A549 (cell line): ENCODE measurements at regions not wholly inside any gene's neighbourhood (a gene's known extent, or its start where the extent isn't known, plus 50 kb on each side); places are given as distances from the start of the nearest gene placed in this dataset.

Experiments used
- ATAC-seq, 2 experiments: fragments of 200-7000 bp in 1 of 2; fragments of >200 bp in 1 of 2; cut with Nextera tagmentation in 1 of 2; cut with Tn5 transposase in 1 of 2; 3 replicates each; pipeline versions ENCODE4 v1.8.0 to v1.9.1; 2018 to 2020; ENCODE audit warnings: mild to moderate bottlenecking in 1 of 2, moderate library complexity in 1 of 2
- CTCF ChIA-PET: fragments of 300-600 bp; sonication (Branson Sonifier 250); formaldehyde crosslinking; extraction: SDS; loops from one replicate; lab custom pipeline; 2021; ENCODE audit warnings: antibody characterized with exemption, inconsistent platforms; lab: Yijun Ruan, JAX
- POLR2A ChIA-PET: fragments of 350-600 bp; formaldehyde crosslinking; extraction: SDS; loops from one replicate; lab custom pipeline; 2021; ENCODE audit warnings: antibody characterized with exemption, inconsistent platforms; lab: Yijun Ruan, JAX
- DNase-seq, 2 experiments: peaks; one replicate each; pipeline versions ENCODE4 v3.0.0 to v3.0.0-alpha.2; 2011 to 2016; ENCODE audit warnings: low read depth in 1 of 2, low spot score in 1 of 2
- FAIRE-seq: peaks from 2 replicates; lab custom pipeline; 2011; peaks lifted over from hg19 to GRCh38; lab: Jason Lieb, UNC
- H3K27ac ChIP-seq, 2 experiments: fragments of >200 bp; sonication (Bioruptor Twin); formaldehyde crosslinking; 3 replicates each; pipeline ENCODE4 v1.5.1; 2016 to 2017
- H3K4me1 ChIP-seq: fragments of >200 bp; sonication (Bioruptor Twin); formaldehyde crosslinking; 3 replicates; pipeline ENCODE4 v1.6.1; 2016
- H3K4me2 ChIP-seq: fragments of >200 bp; sonication (Bioruptor Twin); formaldehyde crosslinking; 3 replicates; pipeline ENCODE4 v1.6.1; 2016
- H3K4me3 ChIP-seq: fragments of >200 bp; sonication (Bioruptor Twin); formaldehyde crosslinking; 3 replicates; pipeline ENCODE4 v1.5.1; 2016
- H3K9me3 ChIP-seq: fragments of >200 bp; sonication (Bioruptor Twin); formaldehyde crosslinking; 3 replicates; pipeline ENCODE4 v1.6.1; 2016
- CHD2 ChIP-seq: fragments of 150-350 bp; IDR thresholded peaks from 2 replicates; pipeline ENCODE4 v1.6.1; 2014; ENCODE audit warnings: low read length; ENCODE audit not compliant: partially characterized antibody
- FOSB ChIP-seq: fragments of 250-450 bp; sonication (Bioruptor Pico); IDR thresholded peaks from 2 replicates; pipeline ENCODE4 v1.5.0; 2020; ENCODE audit warnings: mild to moderate bottlenecking, moderate library complexity
- HDAC2 ChIP-seq: fragments of 200-600 bp; sonication (generic); IDR thresholded peaks from 2 replicates; pipeline ENCODE4 v1.6.1; 2016
- HEYL ChIP-seq: fragments of 250-450 bp; sonication (Bioruptor Pico); IDR thresholded peaks from 2 replicates; pipeline ENCODE4 v1.8.0; 2021; ENCODE audit warnings: mild to moderate bottlenecking, moderate library complexity
- JUN ChIP-seq, 2 experiments: fragments of >200 bp; sonication (Bioruptor Twin); formaldehyde crosslinking; IDR thresholded peaks; 2 replicates in 1 of 2; 3 replicates in 1 of 2; pipeline ENCODE4 v1.6.1; 2016 to 2017
- JUNB ChIP-seq: fragments of >200 bp; sonication (Bioruptor Twin); formaldehyde crosslinking; IDR thresholded peaks from 2 replicates; pipeline ENCODE4 v1.6.1; 2016
- MAZ ChIP-seq: fragments of 150-350 bp; IDR thresholded peaks from 2 replicates; pipeline ENCODE4 v1.6.1; 2014; ENCODE audit warnings: antibody characterized with exemption, low read depth, low read length, borderline replicate concordance
- MYC ChIP-seq: IDR thresholded peaks from 2 replicates; pipeline ENCODE4 v1.6.1; 2012; ENCODE audit warnings: mild to moderate bottlenecking, inconsistent platforms, low read length, improper control_type of control experiment, borderline replicate concordance
- NPAS2 ChIP-seq: fragments of 250-450 bp; sonication (Bioruptor Pico); IDR thresholded peaks from 2 replicates; pipeline ENCODE4 v1.8.0; 2022; ENCODE audit warnings: mild to moderate bottlenecking, moderate library complexity, borderline replicate concordance
- PHF8 ChIP-seq: fragments of 200-600 bp; sonication (generic); IDR thresholded peaks from 2 replicates; pipeline ENCODE4 v1.6.1; 2016; ENCODE audit warnings: low read depth, mild to moderate bottlenecking, antibody characterized with exemption, moderate library complexity, borderline replicate concordance
- POLR2A ChIP-seq: IDR thresholded peaks from 2 replicates; pipeline ENCODE4 v1.6.1; 2012; ENCODE audit warnings: mild to moderate bottlenecking, low read length
- RARB ChIP-seq: fragments of 250-450 bp; sonication (Bioruptor Pico); IDR thresholded peaks from 2 replicates; pipeline ENCODE4 v1.8.0; 2021; ENCODE audit warnings: mild to moderate bottlenecking, moderate library complexity
- RCOR1 ChIP-seq: fragments of 150-350 bp; IDR thresholded peaks from 2 replicates; pipeline ENCODE4 v1.6.1; 2014; ENCODE audit warnings: antibody characterized with exemption, low read length, low read depth
- RFX5 ChIP-seq: fragments of 450-650 bp; IDR thresholded peaks from 2 replicates; pipeline ENCODE4 v1.7.1; 2014; ENCODE audit warnings: antibody characterized with exemption, mild to moderate bottlenecking, moderate library complexity
- SMC3 ChIP-seq: fragments of >200 bp; sonication (Bioruptor Twin); formaldehyde crosslinking; IDR thresholded peaks from 3 replicates; pipeline ENCODE4 v1.6.1; 2018; ENCODE audit warnings: inconsistent platforms
- SREBF2 ChIP-seq: fragments of 450-650 bp; IDR thresholded peaks from 2 replicates; pipeline ENCODE4 v1.6.1; 2014; ENCODE audit warnings: mild to moderate bottlenecking, moderate library complexity
- TFCP2L1 ChIP-seq: fragments of 250-450 bp; sonication (Bioruptor Pico); IDR thresholded peaks from 2 replicates; pipeline ENCODE4 v1.5.0; 2021; ENCODE audit warnings: mild to moderate bottlenecking
- TP53 ChIP-seq: fragments of 250-450 bp; sonication (Bioruptor Pico); IDR thresholded peaks from 2 replicates; pipeline ENCODE4 v1.5.0; 2021; ENCODE audit warnings: mild to moderate bottlenecking, moderate library complexity
- ZC3H11A ChIP-seq: fragments of 450-650 bp; IDR thresholded peaks from 2 replicates; pipeline ENCODE4 v1.6.1; 2014; ENCODE audit warnings: antibody characterized with exemption, mild to moderate bottlenecking
- ZSCAN20 ChIP-seq: fragments of 250-450 bp; sonication (Bioruptor Pico); IDR thresholded peaks from 2 replicates; pipeline ENCODE4 v1.8.0; 2022; ENCODE audit warnings: mild to moderate bottlenecking, moderate library complexity
- WGBS: methylation state at CpG from one replicate; pipeline ENCODE4 v1.1.6; 2017; ENCODE audit errors: missing lambda C conversion rate; 5-methylcytosine and 5-hydroxymethylcytosine counted together
- TF ChIP-seq, protein P1 (sequence below): fragments of 150-350 bp; IDR thresholded peaks from 2 replicates; pipeline ENCODE4 v1.6.1; 2014; ENCODE audit warnings: low read depth, mild to moderate bottlenecking, low read length
- TF ChIP-seq, protein P2 (sequence below): IDR thresholded peaks from 2 replicates; pipeline ENCODE4 v1.6.1; 2012; ENCODE audit warnings: low read depth, borderline replicate concordance
- TF ChIP-seq, protein P3 (sequence below): fragments of >200 bp; sonication (Bioruptor Twin); formaldehyde crosslinking; IDR thresholded peaks from 3 replicates; pipeline ENCODE4 v1.5.1; 2016
- TF ChIP-seq, protein P4 (sequence below): fragments of 250-450 bp; sonication (Bioruptor Pico); IDR thresholded peaks from 2 replicates; pipeline ENCODE4 v1.5.0; 2021; ENCODE audit warnings: mild to moderate bottlenecking, moderate library complexity, borderline replicate concordance
- TF ChIP-seq, protein P5 (sequence below): fragments of 450-650 bp; IDR thresholded peaks from 2 replicates; pipeline ENCODE4 v1.6.1; 2014; ENCODE audit warnings: antibody characterized with exemption
- TF ChIP-seq, protein P6 (sequence below): fragments of >200 bp; sonication (Bioruptor Twin); formaldehyde crosslinking; IDR thresholded peaks from 2 replicates; pipeline ENCODE4 v1.6.1; 2016

DNA sequence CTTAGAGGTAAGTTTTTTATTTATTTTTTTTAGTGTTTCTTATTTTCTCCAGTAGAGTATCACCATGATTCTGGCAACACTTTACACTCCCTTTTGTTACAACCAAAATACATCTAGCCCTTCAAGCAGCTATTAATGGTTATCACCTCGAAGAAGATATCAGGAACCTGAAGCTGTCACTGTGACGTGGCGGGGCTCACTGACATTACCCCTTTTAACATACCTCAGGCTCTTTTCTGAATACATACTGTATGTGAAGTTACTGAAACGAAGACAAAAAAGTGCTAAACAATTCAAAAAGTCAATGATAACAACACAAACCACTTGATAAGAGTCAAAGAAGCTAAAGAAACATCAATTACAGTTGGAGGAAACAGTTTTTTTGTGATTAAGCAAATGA is 1218.7 kb downstream of the EFNB2 start:
- H3K27ac ChIP-seq = no peak overlapping the region
- ATAC-seq (no peak), DNase-seq (no peak), FAIRE-seq (no peak)
- 21% methylated on average over 4 of the region's 4 CpGs for WGBS
- H3K4me2 ChIP-seq = no peak overlapping the region
- no peak for TF ChIP-seq RFX5
- TF ChIP-seq FOSB (CRISPR knock-in tag) = no peak
- TF ChIP-seq MAZ = no peak
- TF ChIP-seq NPAS2 (CRISPR knock-in tag) = no peak
- no peak for TF ChIP-seq SMC3
- TF ChIP-seq JUNB = no peak
- no peak for TF ChIP-seq HEYL (CRISPR knock-in tag)
- no peak for TF ChIP-seq PHF8
- TF ChIP-seq RCOR1 = no peak
- TF ChIP-seq, protein P1, sequence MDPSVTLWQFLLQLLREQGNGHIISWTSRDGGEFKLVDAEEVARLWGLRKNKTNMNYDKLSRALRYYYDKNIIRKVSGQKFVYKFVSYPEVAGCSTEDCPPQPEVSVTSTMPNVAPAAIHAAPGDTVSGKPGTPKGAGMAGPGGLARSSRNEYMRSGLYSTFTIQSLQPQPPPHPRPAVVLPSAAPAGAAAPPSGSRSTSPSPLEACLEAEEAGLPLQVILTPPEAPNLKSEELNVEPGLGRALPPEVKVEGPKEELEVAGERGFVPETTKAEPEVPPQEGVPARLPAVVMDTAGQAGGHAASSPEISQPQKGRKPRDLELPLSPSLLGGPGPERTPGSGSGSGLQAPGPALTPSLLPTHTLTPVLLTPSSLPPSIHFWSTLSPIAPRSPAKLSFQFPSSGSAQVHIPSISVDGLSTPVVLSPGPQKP = no peak
- TF ChIP-seq RARB = no peak
- no peaks in the 10 kb centered on the region for H3K4me1 ChIP-seq
- no peak overlapping the region for H3K4me3 ChIP-seq
- no peaks in the 10 kb centered on the region for H3K9me3 ChIP-seq
- CTCF ChIA-PET = no interaction called here
- POLR2A ChIA-PET = no interaction called here

DNA sequence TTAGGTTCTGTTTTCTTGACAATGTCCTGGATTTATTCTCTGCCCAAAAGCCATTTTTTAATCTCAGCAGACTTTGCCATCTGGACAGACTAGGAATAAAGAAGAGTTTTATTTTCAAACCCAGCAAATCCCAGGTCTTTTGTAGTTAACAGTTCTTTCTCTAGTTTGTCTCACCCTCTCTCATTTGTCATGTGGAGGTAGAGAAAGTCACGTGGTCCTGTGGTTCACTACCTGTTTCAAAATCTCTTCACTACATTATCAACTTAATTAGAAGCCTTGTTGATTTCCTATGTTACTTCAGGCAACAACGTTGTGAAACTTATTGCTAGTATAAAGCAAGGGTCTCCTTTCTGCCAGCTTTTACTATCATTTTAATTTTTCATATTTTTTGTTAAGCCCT is 1222.6 kb downstream of the EFNB2 start:
- Histone ChIP-seq H3K27ac (no peak overlapping the region), H3K4me2 (no peak overlapping the region), H3K4me1 (no peaks in the 10 kb centered on the region), H3K4me3 (no peak overlapping the region), H3K9me3 (no peaks in the 10 kb centered on the region)
- FAIRE-seq (no peak), ATAC-seq (no peak), DNase-seq (no peak)
- ChIA-PET CTCF (no interaction called here), POLR2A (no interaction called here)
- TF ChIP-seq, protein P2, sequence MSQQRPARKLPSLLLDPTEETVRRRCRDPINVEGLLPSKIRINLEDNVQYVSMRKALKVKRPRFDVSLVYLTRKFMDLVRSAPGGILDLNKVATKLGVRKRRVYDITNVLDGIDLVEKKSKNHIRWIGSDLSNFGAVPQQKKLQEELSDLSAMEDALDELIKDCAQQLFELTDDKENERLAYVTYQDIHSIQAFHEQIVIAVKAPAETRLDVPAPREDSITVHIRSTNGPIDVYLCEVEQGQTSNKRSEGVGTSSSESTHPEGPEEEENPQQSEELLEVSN = no peak
- TF ChIP-seq, protein P3, sequence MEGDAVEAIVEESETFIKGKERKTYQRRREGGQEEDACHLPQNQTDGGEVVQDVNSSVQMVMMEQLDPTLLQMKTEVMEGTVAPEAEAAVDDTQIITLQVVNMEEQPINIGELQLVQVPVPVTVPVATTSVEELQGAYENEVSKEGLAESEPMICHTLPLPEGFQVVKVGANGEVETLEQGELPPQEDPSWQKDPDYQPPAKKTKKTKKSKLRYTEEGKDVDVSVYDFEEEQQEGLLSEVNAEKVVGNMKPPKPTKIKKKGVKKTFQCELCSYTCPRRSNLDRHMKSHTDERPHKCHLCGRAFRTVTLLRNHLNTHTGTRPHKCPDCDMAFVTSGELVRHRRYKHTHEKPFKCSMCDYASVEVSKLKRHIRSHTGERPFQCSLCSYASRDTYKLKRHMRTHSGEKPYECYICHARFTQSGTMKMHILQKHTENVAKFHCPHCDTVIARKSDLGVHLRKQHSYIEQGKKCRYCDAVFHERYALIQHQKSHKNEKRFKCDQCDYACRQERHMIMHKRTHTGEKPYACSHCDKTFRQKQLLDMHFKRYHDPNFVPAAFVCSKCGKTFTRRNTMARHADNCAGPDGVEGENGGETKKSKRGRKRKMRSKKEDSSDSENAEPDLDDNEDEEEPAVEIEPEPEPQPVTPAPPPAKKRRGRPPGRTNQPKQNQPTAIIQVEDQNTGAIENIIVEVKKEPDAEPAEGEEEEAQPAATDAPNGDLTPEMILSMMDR = no peak
- no peak for TF ChIP-seq TFCP2L1 (CRISPR knock-in tag)
- TF ChIP-seq, protein P4, sequence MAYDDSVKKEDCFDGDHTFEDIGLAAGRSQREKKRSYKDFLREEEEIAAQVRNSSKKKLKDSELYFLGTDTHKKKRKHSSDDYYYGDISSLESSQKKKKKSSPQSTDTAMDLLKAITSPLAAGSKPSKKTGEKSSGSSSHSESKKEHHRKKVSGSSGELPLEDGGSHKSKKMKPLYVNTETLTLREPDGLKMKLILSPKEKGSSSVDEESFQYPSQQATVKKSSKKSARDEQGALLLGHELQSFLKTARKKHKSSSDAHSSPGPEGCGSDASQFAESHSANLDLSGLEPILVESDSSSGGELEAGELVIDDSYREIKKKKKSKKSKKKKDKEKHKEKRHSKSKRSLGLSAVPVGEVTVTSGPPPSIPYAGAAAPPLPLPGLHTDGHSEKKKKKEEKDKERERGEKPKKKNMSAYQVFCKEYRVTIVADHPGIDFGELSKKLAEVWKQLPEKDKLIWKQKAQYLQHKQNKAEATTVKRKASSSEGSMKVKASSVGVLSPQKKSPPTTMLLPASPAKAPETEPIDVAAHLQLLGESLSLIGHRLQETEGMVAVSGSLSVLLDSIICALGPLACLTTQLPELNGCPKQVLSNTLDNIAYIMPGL = no peak
- TF ChIP-seq, protein P5, sequence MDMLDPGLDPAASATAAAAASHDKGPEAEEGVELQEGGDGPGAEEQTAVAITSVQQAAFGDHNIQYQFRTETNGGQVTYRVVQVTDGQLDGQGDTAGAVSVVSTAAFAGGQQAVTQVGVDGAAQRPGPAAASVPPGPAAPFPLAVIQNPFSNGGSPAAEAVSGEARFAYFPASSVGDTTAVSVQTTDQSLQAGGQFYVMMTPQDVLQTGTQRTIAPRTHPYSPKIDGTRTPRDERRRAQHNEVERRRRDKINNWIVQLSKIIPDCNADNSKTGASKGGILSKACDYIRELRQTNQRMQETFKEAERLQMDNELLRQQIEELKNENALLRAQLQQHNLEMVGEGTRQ = 0 out of 2 replicates have a peak, but pooled peaks have one; percentile 7
- 3% methylated on average over 2 of the region's 2 CpGs for WGBS

DNA sequence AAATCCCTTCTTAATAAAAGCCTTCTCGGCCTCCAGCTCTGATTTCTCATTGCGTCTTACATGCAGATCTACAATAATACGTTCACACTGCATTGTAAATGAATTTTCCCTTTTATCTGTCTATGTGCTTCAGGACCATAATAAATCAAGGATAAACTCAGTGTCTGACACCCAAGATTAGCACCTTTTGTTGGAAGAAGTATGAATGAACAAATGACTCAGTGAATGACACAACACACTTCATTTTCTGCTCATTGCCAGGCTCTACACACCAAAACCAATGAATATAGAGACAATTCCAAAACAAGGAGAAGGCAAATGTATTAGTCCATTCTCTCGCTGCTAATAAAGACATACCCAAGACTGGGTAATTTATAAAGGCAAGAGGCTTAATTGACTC is 1224.4 kb downstream of the EFNB2 start:
- CTCF ChIA-PET = no interaction called here
- TF ChIP-seq ZSCAN20 (no peak), TP53 (no peak), RFX5 (no peak), SREBF2 (no peak), JUN (IDR thresholded peaks at IDR 0.05) (no peak), MYC (no peak), RARB (no peak), CHD2 (no peak), ZC3H11A (no peak), HDAC2 (no peak), POLR2A (no peak)
- TF ChIP-seq, protein P6, sequence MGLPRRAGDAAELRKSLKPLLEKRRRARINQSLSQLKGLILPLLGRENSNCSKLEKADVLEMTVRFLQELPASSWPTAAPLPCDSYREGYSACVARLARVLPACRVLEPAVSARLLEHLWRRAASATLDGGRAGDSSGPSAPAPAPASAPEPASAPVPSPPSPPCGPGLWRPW = no peak
- DNase-seq (no peak), FAIRE-seq (no peak), ATAC-seq (no peak)
- Histone ChIP-seq H3K4me2 (no peak overlapping the region), H3K4me1 (no peaks in the 10 kb centered on the region), H3K27ac (no peak overlapping the region), H3K4me3 (no peak overlapping the region), H3K9me3 (no peaks in the 10 kb centered on the region)
- WGBS = 63% methylated on average over 3 of the region's 4 CpGs
- POLR2A ChIA-PET = no interaction called here
